HCT116 (cell line): ENCODE measurements at regions not wholly inside any gene's neighbourhood (a gene's known extent, or its start where the extent isn't known, plus 50 kb on each side); places are given as distances from the start of the nearest gene placed in this dataset.

Source experiments
- ATAC-seq: fragments of 200-7000 bp; cut with Tn5 transposase; 2 replicates; pipeline ENCODE4 v1.9.1; 2020; ENCODE audit warnings: mild to moderate bottlenecking, moderate library complexity
- BruUV-seq: library from RNA; stranded (reverse); fragments of 400-500 nt; replicated peaks from 2 replicates; lab custom pipeline; 2021; lab: Mats Ljungman, UMichigan
- CTCF ChIA-PET: fragments of 300-600 bp; sonication (Branson Sonifier 250); formaldehyde crosslinking; loops from one replicate; lab custom pipeline; 2021; ENCODE audit warnings: antibody characterized with exemption; lab: Charles Lee
- POLR2A ChIA-PET: fragments of 300-600, 350-600 bp; sonication (Branson Sonifier 250); formaldehyde crosslinking; loops from one replicate; lab custom pipeline; 2021; ENCODE audit warnings: antibody characterized with exemption; lab: Charles Lee
- RAD21 ChIA-PET, 2 experiments: fragments of 300-600 bp; sonication (Branson Sonifier 250); formaldehyde crosslinking; loops; one replicate each; lab custom pipeline; 2023; ENCODE audit warnings: low total read pairs in 2 of 2; ENCODE audit not compliant: uncharacterized antibody in 2 of 2, unreplicated experiment in 2 of 2, low non-redundant PET in 1 of 2; lab: Charles Lee
- DNase-seq: peaks from one replicate; pipeline ENCODE4 v3.0.0-alpha.2; 2010; ENCODE audit warnings: low read depth, low spot score
- H2AFZ ChIP-seq: fragments of 200-600 bp; shearing (Covaris generic), sonication (generic); 2 replicates; pipeline ENCODE4 v1.6.1; 2017; ENCODE audit warnings: low read depth, mixed run types, mixed read lengths, antibody characterized with exemption, low read length; ENCODE audit not compliant: poor library complexity, severe bottlenecking
- H3K27ac ChIP-seq: 2 replicates; pipeline ENCODE4 v1.5.1; 2012; ENCODE audit warnings: low read depth, low read length
- H3K27me3 ChIP-seq: fragments of 200-600 bp; sonication (generic); 2 replicates; pipeline ENCODE4 v1.6.1; 2016; ENCODE audit warnings: mixed run types, low read length, mixed read lengths; ENCODE audit not compliant: insufficient read depth
- H3K36me3 ChIP-seq, 2 experiments: fragments of 200-500 bp in 1 of 2; fragments of 200-600 bp in 1 of 2; sonication (Bioruptor generic) in 1 of 2; sonication (generic) in 1 of 2; 2 replicates each; pipeline versions ENCODE4 v1.5.1 to v1.6.1; 2014 to 2016; ENCODE audit warnings: low read length in 2 of 2, inconsistent platforms in 1 of 2, mixed read lengths in 1 of 2, mixed run types in 1 of 2; ENCODE audit not compliant: insufficient read depth in 2 of 2, control insufficient read depth in 1 of 2
- H3K4me1 ChIP-seq, 2 experiments: fragments of 200-600 bp in 1 of 2; sonication (generic) in 1 of 2; 2 replicates each; pipeline versions ENCODE4 v1.5.1 to v1.6.1; 2012 to 2017; ENCODE audit warnings: low read length in 2 of 2, inconsistent platforms in 1 of 2, mild to moderate bottlenecking in 1 of 2, mixed read lengths in 1 of 2, mixed run types in 1 of 2, moderate library complexity in 1 of 2; ENCODE audit not compliant: insufficient read depth in 2 of 2, control insufficient read depth in 1 of 2
- H3K4me2 ChIP-seq: fragments of 200-600 bp; sonication (generic); 2 replicates; pipeline ENCODE4 v1.6.1; 2017; ENCODE audit warnings: mixed run types, low read length, mixed read lengths
- H3K4me3 ChIP-seq, 2 experiments: fragments of 200-600 bp in 1 of 2; sonication (generic) in 1 of 2; replicated peaks in 1 of 2; 2 replicates each; pipeline ENCODE4 v1.5.1; 2011 to 2016; ENCODE audit warnings: low read length in 2 of 2, control low read depth in 1 of 2, low read depth in 1 of 2, mild to moderate bottlenecking in 1 of 2, mixed read lengths in 1 of 2, mixed run types in 1 of 2
- H3K79me2 ChIP-seq: fragments of 200-600 bp; sonication (generic); 2 replicates; pipeline ENCODE4 v1.6.1; 2017; ENCODE audit warnings: mild to moderate bottlenecking, mixed run types, low read length, moderate library complexity, mixed read lengths; ENCODE audit not compliant: insufficient read depth
- H3K9ac ChIP-seq: fragments of 200-600 bp; sonication (generic); 2 replicates; pipeline ENCODE4 v1.6.1; 2016; ENCODE audit warnings: low read length, mixed read lengths
- H3K9me2 ChIP-seq: fragments of 200-600 bp; sonication (generic), shearing (Covaris generic); 2 replicates; pipeline ENCODE4 v1.6.1; 2017; ENCODE audit warnings: mixed run types, mild to moderate bottlenecking, moderate library complexity; ENCODE audit not compliant: insufficient read depth
- H3K9me3 ChIP-seq, 2 experiments: fragments of 200-500 bp in 1 of 2; fragments of 200-600 bp in 1 of 2; sonication (Bioruptor generic) in 1 of 2; sonication (generic) in 1 of 2; 2 replicates each; pipeline ENCODE4 v1.6.1; 2014 to 2017; ENCODE audit warnings: low read length in 2 of 2, mixed read lengths in 2 of 2, inconsistent platforms in 1 of 2, low read depth in 1 of 2, mild to moderate bottlenecking in 1 of 2, mixed run types in 1 of 2, moderate library complexity in 1 of 2; ENCODE audit not compliant: control insufficient read depth in 1 of 2, insufficient read depth in 1 of 2
- H4K20me1 ChIP-seq: fragments of 200-600 bp; sonication (generic), shearing (Covaris generic); 2 replicates; pipeline ENCODE4 v1.6.1; 2017; ENCODE audit warnings: mixed run types, mild to moderate bottlenecking, moderate library complexity; ENCODE audit not compliant: insufficient read depth
- ATF3 ChIP-seq: IDR thresholded peaks from 2 replicates; pipeline ENCODE4 v1.6.1; 2012
- CTCF ChIP-seq, 3 experiments: fragments of 200-600 bp in 1 of 3; sonication (generic) in 1 of 3; IDR thresholded peaks in 2 of 3; conservative IDR thresholded peaks in 1 of 3; 2 replicates each; pipeline ENCODE4 v1.5.1; 2012 to 2017; ENCODE audit warnings: low read depth in 2 of 3, low read length in 2 of 3, antibody characterized with exemption in 1 of 3, borderline replicate concordance in 1 of 3, control low read depth in 1 of 3, mild to moderate bottlenecking in 1 of 3, mixed read lengths in 1 of 3, mixed run types in 1 of 3, moderate library complexity in 1 of 3; ENCODE audit not compliant: insufficient read depth in 1 of 3
- ELF1 ChIP-seq: IDR thresholded peaks from 2 replicates; pipeline ENCODE4 v1.6.1; 2012; ENCODE audit warnings: low read depth, borderline replicate concordance
- EZH2 ChIP-seq: fragments of 200-600 bp; sonication (generic); IDR thresholded peaks from 2 replicates; pipeline ENCODE4 v1.6.1; 2017; ENCODE audit warnings: antibody characterized with exemption, mixed run types
- JUND ChIP-seq: IDR thresholded peaks from 2 replicates; pipeline ENCODE4 v1.6.1; 2012
- POLR2AphosphoS5 ChIP-seq: IDR thresholded peaks from 2 replicates; pipeline ENCODE4 v1.6.1; 2011; ENCODE audit warnings: mild to moderate bottlenecking, low read depth, low read length, moderate library complexity
- TCF7L2 ChIP-seq: IDR thresholded peaks from 2 replicates; pipeline ENCODE4 v1.7.0; 2011; ENCODE audit warnings: borderline replicate concordance, inconsistent platforms; ENCODE audit not compliant: insufficient read depth, insufficient read length; ENCODE audit errors: extremely low read depth
- intact Hi-C: fragments of 100-400 bp; cut with micrococcal nuclease; formaldehyde crosslinking; loops from 2 replicates; pipeline ENCODE4 v1.10.0; 2022

GRCh38 chr10:62597226-62597625 lies 207.3 kb upstream of the ADO start:
- no peaks in the 10 kb centered on the region for H3K9me2 ChIP-seq
- no peak overlapping the region for H3K4me2 ChIP-seq
- no peaks in the 10 kb centered on the region for H3K36me3 ChIP-seq
- no peak overlapping the region for H3K9ac ChIP-seq
- no peak overlapping the region for H3K4me3 ChIP-seq
- intact Hi-C loops = loop anchor here (10.0 kb wide), 1 partner anchor 1028 kb away; no protein-coding TSS in a partner anchor
- CTCF ChIA-PET = interaction anchor here (1.2 kb wide), 1 partner anchor 13 kb away, joined by 3 read pairs; no protein-coding TSS in a partner anchor
- POLR2A ChIA-PET = no interaction called here
- H3K4me1 ChIP-seq = no peaks in the 10 kb centered on the region
- no peaks in the 10 kb centered on the region for H3K79me2 ChIP-seq
- RAD21 ChIA-PET = interaction anchor here in 1 of 2 experiments (0.5 kb wide), 1 partner anchor 397 kb away, joined by 3 read pairs; no protein-coding TSS in a partner anchor
- no TSS peak for BruUV-seq
- H2AFZ ChIP-seq = no peak overlapping the region
- TF ChIP-seq JUND = no peak
- no peak for TF ChIP-seq ATF3
- TF ChIP-seq POLR2AphosphoS5 = no peak
- TF ChIP-seq TCF7L2 = no peak
- TF ChIP-seq CTCF (IDR thresholded peaks at IDR 0.05 in 2 of 3, conservative IDR thresholded peaks at IDR 0.05 in 1 of 3; ENCODE audit: borderline replicate concordance in 1 of 3, insufficient read depth in 1 of 3, low read depth in 2 of 3, low read length in 2 of 3) = no peak
- TF ChIP-seq ELF1 = no peak
- TF ChIP-seq EZH2 = no peak
- ATAC-seq (no peak), DNase-seq (no peak)
- H4K20me1 ChIP-seq = no peaks in the 10 kb centered on the region
- H3K9me3 ChIP-seq = no peaks in the 10 kb centered on the region
- no peaks in the 10 kb centered on the region for H3K27me3 ChIP-seq
- H3K27ac ChIP-seq = no peak overlapping the region
